SK-N-SH (cell line): ENCODE measurements at regions not wholly inside any gene's neighbourhood (a gene's known extent, or its start where the extent isn't known, plus 50 kb on each side); places are given as distances from the start of the nearest gene placed in this dataset.

ENCODE experiments used
- CTCF ChIA-PET: fragments of 300-600, 350-600 bp; formaldehyde crosslinking; extraction: SDS; loops from one replicate; lab custom pipeline; 2021; lab: Yijun Ruan, JAX
- POLR2A ChIA-PET: fragments of 350-600 bp; sonication (Branson Sonifier 250); formaldehyde crosslinking; extraction: SDS; loops from one replicate; lab custom pipeline; 2020; ENCODE audit warnings: antibody characterized with exemption, inconsistent platforms; lab: Yijun Ruan, JAX
- DNase-seq: peaks from one replicate; pipeline ENCODE4 v3.0.0; 2012
- H2AFZ ChIP-seq: fragments of 200-600 bp; sonication (generic); 2 replicates; pipeline ENCODE4 v1.8.1; 2016; ENCODE audit warnings: antibody characterized with exemption, mild to moderate bottlenecking, low read depth
- H3F3A ChIP-seq: fragments of 200-600 bp; sonication (generic); replicated peaks from 2 replicates; pipeline ENCODE3; 2016; ENCODE audit warnings: antibody characterized with exemption, mild to moderate bottlenecking; ENCODE audit not compliant: insufficient read depth
- H3K27ac ChIP-seq, 2 experiments: fragments of 200-500 bp in 1 of 2; fragments of 200-600 bp in 1 of 2; sonication (Bioruptor generic) in 1 of 2; sonication (generic), shearing (Covaris generic) in 1 of 2; 2 replicates each; pipeline versions ENCODE4 v1.5.1 to v1.6.1; 2014 to 2016; ENCODE audit warnings: low read depth in 2 of 2, inconsistent platforms in 1 of 2, low read length in 1 of 2, mild to moderate bottlenecking in 1 of 2, mixed read lengths in 1 of 2
- H3K27me3 ChIP-seq: fragments of 200-600 bp; sonication (generic), shearing (Covaris generic); 2 replicates; pipeline ENCODE4 v1.6.1; 2016; ENCODE audit warnings: mixed run types; ENCODE audit not compliant: insufficient read depth
- H3K36me3 ChIP-seq, 2 experiments: fragments of 200-500 bp in 1 of 2; fragments of 200-600 bp in 1 of 2; sonication (Bioruptor generic) in 1 of 2; sonication (generic) in 1 of 2; replicated peaks in 1 of 2; 2 replicates each; pipeline versions ENCODE3 to v1.5.1; 2014 to 2016; ENCODE audit warnings: low read length in 1 of 2, mild to moderate bottlenecking in 1 of 2; ENCODE audit not compliant: insufficient read depth in 2 of 2, control insufficient read depth in 1 of 2
- H3K4me1 ChIP-seq, 2 experiments: fragments of 200-500 bp in 1 of 2; fragments of 200-600 bp in 1 of 2; sonication (Bioruptor generic) in 1 of 2; sonication (generic), shearing (Covaris generic) in 1 of 2; 2 replicates each; pipeline versions ENCODE4 v1.5.1 to v1.6.1; 2014 to 2016; ENCODE audit warnings: low read depth in 1 of 2, low read length in 1 of 2, mixed run types in 1 of 2; ENCODE audit not compliant: insufficient read depth in 2 of 2, control insufficient read depth in 1 of 2
- H3K4me2 ChIP-seq: fragments of 200-600 bp; sonication (generic), shearing (Covaris generic); 2 replicates; pipeline ENCODE4 v1.6.1; 2017; ENCODE audit warnings: mixed run types
- H3K4me3 ChIP-seq, 2 experiments: fragments of 200-500 bp in 1 of 2; fragments of 200-600 bp in 1 of 2; sonication (Bioruptor generic) in 1 of 2; sonication (generic), shearing (Covaris generic) in 1 of 2; 2 replicates each; pipeline versions ENCODE4 v1.5.1 to v1.8.1; 2014 to 2016; ENCODE audit warnings: low read depth in 2 of 2, inconsistent platforms in 1 of 2, low read length in 1 of 2, mild to moderate bottlenecking in 1 of 2, mixed read lengths in 1 of 2, moderate library complexity in 1 of 2
- H3K79me2 ChIP-seq: fragments of 200-600 bp; sonication (generic); 2 replicates; pipeline ENCODE4 v1.8.1; 2017; ENCODE audit warnings: mild to moderate bottlenecking; ENCODE audit not compliant: insufficient read depth
- H3K9ac ChIP-seq: fragments of 200-600 bp; sonication (generic); 2 replicates; pipeline ENCODE4 v1.6.1; 2017; ENCODE audit warnings: mixed run types
- H3K9me2 ChIP-seq: fragments of 200-600 bp; sonication (generic); 2 replicates; pipeline ENCODE4 v1.6.1; 2017; ENCODE audit warnings: mixed run types
- H3K9me3 ChIP-seq: fragments of 200-600 bp; sonication (generic); 2 replicates; pipeline ENCODE4 v1.6.1; 2017; ENCODE audit warnings: mixed run types, mild to moderate bottlenecking, moderate library complexity
- H4K20me1 ChIP-seq: fragments of 200-600 bp; sonication (generic); 2 replicates; pipeline ENCODE4 v1.6.1; 2017; ENCODE audit warnings: mild to moderate bottlenecking, mixed run types; ENCODE audit not compliant: insufficient read depth
- ELF1 ChIP-seq: IDR thresholded peaks from 2 replicates; pipeline ENCODE4 v1.4.0; 2012
- EP300 ChIP-seq, 2 experiments: IDR thresholded peaks; 2 replicates each; pipeline versions ENCODE4 v1.4.0 to v1.6.1; 2012; ENCODE audit warnings: borderline replicate concordance in 1 of 2, low read depth in 1 of 2, low read length in 1 of 2
- FOXM1 ChIP-seq: IDR thresholded peaks from 2 replicates; pipeline ENCODE4 v1.4.0; 2012; ENCODE audit warnings: low read depth, mild to moderate bottlenecking
- IRF3 ChIP-seq: fragments of 150-350 bp; IDR thresholded peaks from 2 replicates; pipeline ENCODE4 v1.6.1; 2016; ENCODE audit warnings: mild to moderate bottlenecking, low read depth, low read length
- JUND ChIP-seq: IDR thresholded peaks from 2 replicates; pipeline ENCODE4 v1.4.0; 2012
- MXI1 ChIP-seq: IDR thresholded peaks from 2 replicates; pipeline ENCODE4 v1.6.1; 2012; ENCODE audit warnings: mild to moderate bottlenecking, low read depth, low read length, improper control_type of control experiment
- NFIC ChIP-seq: IDR thresholded peaks from 2 replicates; pipeline ENCODE4 v1.4.0; 2012; ENCODE audit warnings: borderline replicate concordance
- POLR2AphosphoS5 ChIP-seq: IDR thresholded peaks from 2 replicates; pipeline ENCODE4 v1.6.1; 2012; ENCODE audit warnings: low read depth, low read length
- RXRA ChIP-seq: IDR thresholded peaks from 2 replicates; pipeline ENCODE4 v1.4.0; 2012; ENCODE audit warnings: low read depth, mild to moderate bottlenecking, borderline replicate concordance
- SIN3A ChIP-seq: IDR thresholded peaks from 2 replicates; pipeline ENCODE4 v1.6.1; 2012; ENCODE audit warnings: low read depth, mild to moderate bottlenecking, low read length, moderate library complexity, borderline replicate concordance
- TCF12 ChIP-seq: IDR thresholded peaks from 2 replicates; pipeline ENCODE4 v1.4.0; 2012
- USF1 ChIP-seq: IDR thresholded peaks from 2 replicates; pipeline ENCODE4 v1.4.0; 2012; ENCODE audit warnings: low read depth, borderline replicate concordance
- USF2 ChIP-seq: fragments of 150-350 bp; IDR thresholded peaks from 2 replicates; pipeline ENCODE4 v1.6.1; 2017; ENCODE audit warnings: antibody characterized with exemption, low read length, low read depth, borderline replicate concordance
- WGBS: methylation state at CpG from one replicate; pipeline ENCODE4 v1.1.6; 2017; ENCODE audit warnings: low lambda C conversion rate; 5-methylcytosine and 5-hydroxymethylcytosine counted together

DNA sequence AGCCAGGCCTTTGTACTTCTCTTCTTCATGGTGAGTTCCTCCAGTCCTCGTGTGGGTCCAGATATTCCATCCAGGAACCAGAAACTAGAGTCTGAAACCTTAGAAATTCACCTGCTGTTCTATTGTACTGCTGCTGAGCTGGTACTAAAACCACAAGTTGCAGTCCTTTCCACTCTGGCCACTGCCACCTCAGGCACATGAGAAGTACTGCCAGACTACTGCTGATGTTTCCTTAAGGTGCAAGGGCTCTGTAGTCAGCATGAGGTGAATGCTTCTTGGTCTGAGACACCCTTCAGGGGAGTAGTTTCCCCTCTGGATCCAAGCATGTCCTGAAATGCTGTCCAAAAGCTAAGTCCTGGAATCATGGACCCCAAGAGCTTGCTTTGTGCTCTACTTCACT is 399.6 kb upstream of the CT83 start:
- H3K27ac ChIP-seq, result no peak overlapping the region
- H3K79me2 ChIP-seq, result no peaks in the 10 kb centered on the region
- no peak overlapping the region for H3K4me2 ChIP-seq
- H3K27me3 ChIP-seq, result no peaks in the 10 kb centered on the region
- no peaks in the 10 kb centered on the region for H3K36me3 ChIP-seq
- POLR2A ChIA-PET, result no interaction called here
- H3K4me3 ChIP-seq, result no peak overlapping the region
- H3F3A ChIP-seq, result no peaks in the 10 kb centered on the region
- no peaks in the 10 kb centered on the region for H3K9me3 ChIP-seq
- 25% methylated on average over 1 of the region's 1 CpG for WGBS
- H4K20me1 ChIP-seq, result no peaks in the 10 kb centered on the region
- H3K4me1 ChIP-seq, result no peaks in the 10 kb centered on the region
- TF ChIP-seq FOXM1, result no peak
- no peaks in the 10 kb centered on the region for H3K9me2 ChIP-seq
- H2AFZ ChIP-seq, result no peak overlapping the region
- no peak for DNase-seq
- CTCF ChIA-PET, result no interaction called here
- H3K9ac ChIP-seq, result no peak overlapping the region

DNA sequence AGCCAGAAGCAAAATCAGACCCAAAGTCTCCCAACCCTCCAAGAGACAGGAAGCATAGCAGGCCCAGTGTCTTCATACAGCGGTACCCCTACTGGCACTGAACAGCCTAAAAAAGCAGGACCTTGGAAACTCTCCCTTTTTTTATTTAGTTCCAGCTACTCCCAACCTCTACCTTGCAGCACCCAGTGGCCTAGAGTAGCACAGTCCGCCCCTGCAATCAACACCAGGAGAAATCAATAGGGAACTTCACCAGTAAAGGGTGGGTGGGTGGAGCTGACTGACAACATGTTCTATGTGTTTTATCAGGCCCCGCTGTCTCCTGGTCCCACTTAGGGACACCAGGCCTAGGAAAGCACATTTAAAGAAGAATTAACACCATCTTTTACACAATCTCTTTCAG is 378.5 kb upstream of the CT83 start:
- ChIA-PET POLR2A (no interaction called here), CTCF (no interaction called here)
- no peaks in the 10 kb centered on the region for H3K9me3 ChIP-seq
- TF ChIP-seq USF1 (no peak), RXRA (no peak), EP300 (IDR thresholded peaks at IDR 0.05; ENCODE audit: borderline replicate concordance in 1 of 2, low read depth in 1 of 2, low read length in 1 of 2) (no peak), JUND (no peak), TCF12 (no peak), POLR2AphosphoS5 (no peak), SIN3A (no peak), NFIC (no peak), USF2 (no peak), IRF3 (no peak), ELF1 (no peak), MXI1 (no peak), FOXM1 (no peak)
- H3K79me2 ChIP-seq, result no peaks in the 10 kb centered on the region
- H3K4me1 ChIP-seq, result no peaks in the 10 kb centered on the region
- no peak overlapping the region for H3K4me3 ChIP-seq
- no peak overlapping the region for H3K9ac ChIP-seq
- H3K4me2 ChIP-seq, result no peak overlapping the region
- no peak overlapping the region for H3K27ac ChIP-seq
- no peaks in the 10 kb centered on the region for H3F3A ChIP-seq
- no peak overlapping the region for H2AFZ ChIP-seq
- no peak for DNase-seq
- no peaks in the 10 kb centered on the region for H3K36me3 ChIP-seq
- H3K27me3 ChIP-seq, result no peaks in the 10 kb centered on the region
- no peaks in the 10 kb centered on the region for H3K9me2 ChIP-seq
- 18% methylated on average over 3 of the region's 3 CpGs for WGBS
- H4K20me1 ChIP-seq, result no peaks in the 10 kb centered on the region
